ENCODE measurements at regions not wholly inside any gene's neighbourhood (a gene's known extent, or its start where the extent isn't known, plus 50 kb on each side); places are given as distances from the start of the nearest gene placed in this dataset.

DNA sequence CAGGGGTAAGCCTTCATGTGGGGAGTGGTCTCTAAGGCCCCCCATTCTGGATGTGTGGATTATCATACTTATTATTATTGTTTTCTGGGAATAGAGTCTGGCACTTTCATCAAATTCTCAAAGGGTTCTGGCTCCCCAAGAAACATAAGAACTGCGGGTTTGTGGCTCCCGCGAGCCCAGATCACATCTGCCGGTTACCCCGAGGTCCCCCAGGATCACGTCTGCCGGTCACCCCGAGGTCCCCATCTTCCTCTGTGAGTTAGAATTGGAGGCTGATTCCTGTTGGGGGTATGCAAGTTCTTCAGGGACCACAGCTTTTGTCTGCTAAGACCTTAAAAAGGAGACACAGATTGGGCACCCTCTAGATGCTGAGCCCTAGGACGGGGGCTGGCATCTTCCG is 116.7 kb upstream of the FRMD1 start:
- WGBS (ENCODE audit: extremely low coverage, insufficient read length, low lambda C conversion rate): no CpG with 5 or more reads among the region's 10 CpGs
- H2BK12ac ChIP-seq (ENCODE audit: insufficient read length, low read depth, low read length): no peak overlapping the region
- Mint-ChIP-seq H3K4me3 (no peak overlapping the region), H3K27me3 (ENCODE audit: low read depth) (peaks cover 11% of the 10 kb centered on the region), H3K4me1 (peaks cover 10 to 24% of the 10 kb centered on the region in 2 experiments), H3K9me3 (no peaks in the 10 kb centered on the region), H3K36me3 (ENCODE audit: insufficient read depth in 1 of 3, low read depth in 3 of 3) (no peaks in the 10 kb centered on the region; a peak in 2 of 7 replicates), H3K27ac (no peak overlapping the region)
- no peak overlapping the region for H3T11ph ChIP-seq (ENCODE audit: low read length)
- no peak overlapping the region for H2BK20ac ChIP-seq (ENCODE audit: low read depth, low read length, poor library complexity, severe bottlenecking)
- no peak overlapping the region for H4K91ac ChIP-seq (ENCODE audit: insufficient read length, low read depth, low read length)
- H2BK5ac ChIP-seq (ENCODE audit: insufficient read length, low read length): no peak overlapping the region
- H3K9me3 ChIP-seq (ENCODE audit: control insufficient read depth, low read depth, low read length): no peaks in the 10 kb centered on the region
- no peaks in the 10 kb centered on the region for H3K4me1 ChIP-seq (ENCODE audit: insufficient read depth, low read length)
- no peak overlapping the region for H3K56ac ChIP-seq (ENCODE audit: insufficient read length, low read depth, low read length)
- H3K23ac ChIP-seq (ENCODE audit: insufficient read length, low read depth, low read length): no peak overlapping the region
- TF ChIP-seq CTCF (conservative IDR thresholded peaks at IDR 0.05): no peak
- no peak overlapping the region for H2AFZ ChIP-seq (ENCODE audit: low read length)
- H4K8ac ChIP-seq (replicated peaks; ENCODE audit: insufficient read length, low read depth, low read length): no peak overlapping the region
- H3K79me2 ChIP-seq (ENCODE audit: insufficient read depth, low read length): no peaks in the 10 kb centered on the region
- H2BK15ac ChIP-seq (ENCODE audit: low read depth, low read length): no peak overlapping the region
- no peak overlapping the region for H3K27ac ChIP-seq (ENCODE audit: insufficient read length, low read depth, low read length)
- H4K5ac ChIP-seq (ENCODE audit: insufficient read length, low read depth, low read length): no peak overlapping the region
- H4K20me1 ChIP-seq (ENCODE audit: control insufficient read depth, insufficient read depth, insufficient read length): no peaks in the 10 kb centered on the region
- no peak overlapping the region for H3K14ac ChIP-seq (ENCODE audit: insufficient read depth, low read length)
- H2AK5ac ChIP-seq (ENCODE audit: insufficient read length, low read length): no peak overlapping the region
- no peak overlapping the region for H2BK120ac ChIP-seq (ENCODE audit: low read depth, low read length, poor library complexity, severe bottlenecking)
- no peaks in the 10 kb centered on the region for H3K79me1 ChIP-seq (ENCODE audit: insufficient read depth, low read depth, low read length, poor library complexity, severe bottlenecking)
- no peak overlapping the region for H3K4me2 ChIP-seq (ENCODE audit: insufficient read depth, insufficient read length, low read length)
- H3K9ac ChIP-seq (ENCODE audit: extremely low read depth, insufficient read length, low read length): no peak overlapping the region
- no peaks in the 10 kb centered on the region for H3K27me3 ChIP-seq (ENCODE audit: insufficient read depth, low read length)
- peaks cover 2% of the 10 kb centered on the region for H3K23me2 ChIP-seq (ENCODE audit: insufficient read length, low read depth, low read length, poor library complexity, severe bottlenecking)
- H3K18ac ChIP-seq (ENCODE audit: insufficient read length, low read depth, low read length): no peak overlapping the region
- H3K4ac ChIP-seq (ENCODE audit: low read depth, low read length): no peak overlapping the region
- DNase-seq: peak; percentile 12
